ENCODE measurements at regions not wholly inside any gene's neighbourhood (a gene's known extent, or its start where the extent isn't known, plus 50 kb on each side); places are given as distances from the start of the nearest gene placed in this dataset.

- Histone ChIP-seq H3K27ac (no peak overlapping the region), H3K4me1 (no peaks in the 10 kb centered on the region), H3K27me3 (no peaks in the 10 kb centered on the region), H3K36me3 (no peaks in the 10 kb centered on the region), H3K4me3 (no peak overlapping the region), H3K9me3 (no peaks in the 10 kb centered on the region)
- no peak for DNase-seq
- in situ Hi-C loops (cut with MboI; ENCODE audit: low pct_ligation_motif_present in 1 of 4, low pct_unique_long_range_greater_than_20kb in 1 of 4, low sequenced_read_pairs in 3 of 4) (no loop called here), intact Hi-C loops (cut with DNase I; ENCODE audit: low total_unique reads) (no loop called here)
- TF ChIP-seq POLR2A (IDR thresholded peaks at IDR 0.05) (no peak), EP300 (IDR thresholded peaks at IDR 0.05; ENCODE audit: low read depth) (no peak), POLR2AphosphoS5 (IDR thresholded peaks at IDR 0.05) (no peak)
- TF ChIP-seq, protein P1, sequence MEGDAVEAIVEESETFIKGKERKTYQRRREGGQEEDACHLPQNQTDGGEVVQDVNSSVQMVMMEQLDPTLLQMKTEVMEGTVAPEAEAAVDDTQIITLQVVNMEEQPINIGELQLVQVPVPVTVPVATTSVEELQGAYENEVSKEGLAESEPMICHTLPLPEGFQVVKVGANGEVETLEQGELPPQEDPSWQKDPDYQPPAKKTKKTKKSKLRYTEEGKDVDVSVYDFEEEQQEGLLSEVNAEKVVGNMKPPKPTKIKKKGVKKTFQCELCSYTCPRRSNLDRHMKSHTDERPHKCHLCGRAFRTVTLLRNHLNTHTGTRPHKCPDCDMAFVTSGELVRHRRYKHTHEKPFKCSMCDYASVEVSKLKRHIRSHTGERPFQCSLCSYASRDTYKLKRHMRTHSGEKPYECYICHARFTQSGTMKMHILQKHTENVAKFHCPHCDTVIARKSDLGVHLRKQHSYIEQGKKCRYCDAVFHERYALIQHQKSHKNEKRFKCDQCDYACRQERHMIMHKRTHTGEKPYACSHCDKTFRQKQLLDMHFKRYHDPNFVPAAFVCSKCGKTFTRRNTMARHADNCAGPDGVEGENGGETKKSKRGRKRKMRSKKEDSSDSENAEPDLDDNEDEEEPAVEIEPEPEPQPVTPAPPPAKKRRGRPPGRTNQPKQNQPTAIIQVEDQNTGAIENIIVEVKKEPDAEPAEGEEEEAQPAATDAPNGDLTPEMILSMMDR (IDR thresholded peaks at IDR 0.05), result no peak
Observed at GRCh38 chr10:26914898-26915297, 54.1 kb upstream of the ABI1 start.

GRCh38 chr10:26911811-26912461, 51.2 kb upstream of the ABI1 start:
- intact Hi-C loops (cut with DNase I; ENCODE audit: low total_unique reads) (no loop called here), in situ Hi-C loops (cut with MboI; ENCODE audit: low pct_ligation_motif_present in 1 of 4, low pct_unique_long_range_greater_than_20kb in 1 of 4, low sequenced_read_pairs in 3 of 4) (no loop called here)
- H3K27me3 ChIP-seq, result no peaks in the 10 kb centered on the region
- no peak for TF ChIP-seq POLR2A (IDR thresholded peaks at IDR 0.05)
- no peak for TF ChIP-seq POLR2AphosphoS5 (IDR thresholded peaks at IDR 0.05)
- no peak for TF ChIP-seq EP300 (IDR thresholded peaks at IDR 0.05; ENCODE audit: low read depth)
- TF ChIP-seq, protein P1 (IDR thresholded peaks at IDR 0.05), result no peak
- no peaks in the 10 kb centered on the region for H3K9me3 ChIP-seq
- 55 to 59% methylated on average over 4 of the region's 4 CpGs for WGBS, 2 donors (ENCODE audit: low coverage in 1 of 2)
- no peaks in the 10 kb centered on the region for H3K4me1 ChIP-seq
- no peak for DNase-seq
- H3K36me3 ChIP-seq, result no peaks in the 10 kb centered on the region
- no peak overlapping the region for H3K27ac ChIP-seq
- H3K4me3 ChIP-seq, result no peak overlapping the region

Measured in transverse colon (tissue), 4 donors.